ENCODE measurements at regions not wholly inside any gene's neighbourhood (a gene's known extent, or its start where the extent isn't known, plus 50 kb on each side); places are given as distances from the start of the nearest gene placed in this dataset.

DNA sequence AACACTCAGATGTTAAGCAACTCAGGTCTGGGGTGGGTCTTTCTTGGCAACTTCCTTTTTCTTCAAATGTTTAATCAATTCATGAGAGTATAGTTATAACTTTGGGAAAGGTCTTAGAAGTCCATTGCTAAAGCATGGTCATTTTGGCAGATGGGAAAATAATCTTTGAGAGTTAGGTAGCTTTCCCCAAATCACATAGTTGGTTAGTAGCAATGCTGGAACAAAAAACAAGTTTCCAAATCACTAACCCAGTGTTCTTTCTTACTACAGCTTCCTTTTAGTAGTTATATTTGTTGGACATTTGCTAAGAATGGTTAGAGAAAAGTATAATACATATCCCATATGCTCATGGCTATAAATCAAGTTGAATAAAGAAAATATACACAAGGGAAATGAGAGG, 185.2 kb upstream of the SLC14A2 start:
- DNase-seq (ENCODE audit: low read depth), result no peak

DNA sequence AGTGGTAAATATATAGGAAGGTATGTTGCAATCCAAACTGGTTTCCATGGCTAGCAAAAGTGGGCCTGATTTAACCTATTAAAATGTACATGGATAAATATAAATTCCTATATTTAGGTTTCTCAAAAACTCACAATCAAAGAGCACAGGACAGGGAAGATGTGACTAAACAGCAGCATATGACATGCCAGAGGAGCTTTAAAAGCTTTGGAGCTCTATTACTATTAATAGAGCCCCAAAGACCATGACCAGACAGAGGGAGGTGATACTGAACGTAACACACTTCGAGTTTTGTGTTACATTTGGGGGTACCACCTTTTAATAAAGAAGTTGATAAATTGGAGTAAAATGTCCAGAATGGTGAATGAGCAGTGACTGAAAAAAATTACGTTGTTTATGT, 179.5 kb upstream of the SLC14A2 start:
- no peak for DNase-seq (ENCODE audit: low read depth)

DNA sequence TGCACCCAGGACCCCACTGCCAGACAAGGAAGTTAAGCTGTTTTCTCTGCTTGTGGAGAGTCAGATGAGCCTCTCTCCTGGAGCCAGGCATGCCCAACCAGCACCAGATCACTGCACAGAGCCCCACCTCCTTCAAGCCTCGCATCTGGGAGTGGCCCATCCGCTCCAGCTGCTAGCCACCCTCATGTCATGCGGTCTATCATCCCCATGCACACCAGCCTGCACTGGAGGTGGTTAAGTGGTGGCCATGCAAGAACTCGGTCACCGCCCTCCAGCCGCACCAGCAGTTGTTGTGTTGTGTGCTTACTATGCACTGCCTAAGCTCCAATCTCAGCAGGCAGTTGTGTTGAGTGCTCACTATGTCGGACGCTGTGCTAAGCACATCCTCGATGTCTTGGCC, 177.9 kb upstream of the SLC14A2 start:
- no peak for DNase-seq (ENCODE audit: low read depth)

DNA sequence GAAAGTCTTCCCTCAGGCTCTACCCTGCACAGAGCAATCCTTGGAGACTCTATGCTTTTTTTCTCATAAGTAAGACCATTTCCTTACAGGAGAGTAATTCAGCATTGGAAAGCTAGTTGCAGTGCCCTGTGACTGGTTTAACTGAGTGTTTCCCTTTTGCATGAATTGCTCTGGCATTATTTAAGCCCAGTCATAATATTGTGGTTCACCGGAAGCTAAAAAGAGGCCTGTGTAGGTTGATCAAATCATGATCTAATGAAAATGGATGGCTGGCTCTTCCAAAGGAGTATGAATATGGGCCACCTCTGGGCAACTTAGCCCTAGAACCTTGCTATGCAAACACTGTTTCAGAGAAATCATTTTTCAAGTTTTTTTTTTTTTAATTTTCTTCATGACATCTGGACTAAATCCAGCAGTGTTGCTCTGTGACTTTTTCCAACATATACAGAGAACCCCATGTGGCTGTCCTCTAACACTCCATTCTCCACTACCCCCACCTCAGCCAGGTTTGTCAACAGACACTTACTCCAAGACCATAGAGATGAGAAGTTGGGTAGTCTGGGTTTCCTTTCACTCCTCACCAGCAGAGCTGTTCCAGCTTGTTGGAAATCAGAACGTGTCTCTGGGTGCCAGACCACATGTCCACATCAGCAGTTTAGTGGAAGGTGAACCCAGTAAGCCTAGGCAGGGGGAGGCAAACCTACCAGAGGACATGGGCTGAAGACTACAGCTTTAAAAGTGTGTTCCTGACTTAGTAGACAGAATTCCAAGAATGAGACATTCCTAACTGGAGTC, 175.2 kb upstream of the SLC14A2 start:
- DNase-seq (ENCODE audit: low read depth), result no peak

DNA sequence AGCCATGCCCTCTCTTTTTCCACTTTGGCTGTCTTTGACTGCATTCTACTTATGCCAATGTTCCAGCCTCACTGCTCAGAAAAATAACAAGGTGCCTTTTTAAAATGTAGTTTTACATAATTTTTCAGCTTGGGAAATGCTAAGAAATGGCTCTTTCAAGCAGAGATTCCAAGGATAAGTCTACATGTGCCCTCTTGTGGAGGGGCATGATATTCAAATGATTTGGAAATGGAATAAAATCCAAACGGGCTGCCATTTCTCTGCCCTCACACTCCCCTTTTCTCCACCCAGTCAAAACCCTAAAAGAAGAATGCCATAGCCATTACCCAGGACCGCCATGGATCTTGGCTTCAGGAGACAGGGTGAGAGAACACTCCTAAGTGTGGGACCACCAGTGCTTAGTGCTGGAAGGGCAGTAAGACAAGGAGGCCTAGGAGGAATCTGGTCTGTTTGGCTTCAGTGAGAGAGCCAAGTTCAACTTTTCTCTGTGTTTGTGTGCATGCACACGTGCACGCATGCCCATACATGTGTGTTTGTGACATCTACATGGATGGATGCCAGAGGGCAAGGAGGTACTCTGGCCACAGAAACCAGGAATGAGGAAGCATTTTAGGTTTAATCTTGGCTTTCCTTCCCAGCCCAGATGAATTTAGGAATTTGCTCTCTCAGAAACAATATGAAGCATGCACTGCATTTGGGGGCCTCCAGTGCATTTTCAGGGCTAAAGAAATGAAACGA, 174.0 kb upstream of the SLC14A2 start:
- DNase-seq (ENCODE audit: low read depth), result no peak

DNA sequence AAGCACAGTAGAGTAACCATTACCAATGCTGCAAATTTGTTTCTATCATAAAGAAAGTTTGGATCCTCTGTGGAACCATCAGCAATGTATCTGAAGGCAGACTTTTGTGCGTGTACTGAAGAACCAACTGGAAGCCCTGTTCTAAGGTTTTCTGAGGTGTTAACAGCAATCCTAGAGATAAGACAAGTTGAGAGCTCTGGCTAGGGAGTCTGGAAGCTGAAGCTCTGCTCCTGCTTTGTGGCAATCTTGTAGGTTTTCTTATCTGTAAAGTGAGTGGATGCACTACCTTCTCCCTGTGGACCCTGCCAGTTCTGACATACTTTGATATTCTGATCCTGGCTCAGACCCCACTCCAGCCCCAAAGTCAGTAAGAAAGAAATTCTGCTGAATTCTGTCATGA, 171.2 kb upstream of the SLC14A2 start:
- no peak for DNase-seq (ENCODE audit: low read depth)

DNA sequence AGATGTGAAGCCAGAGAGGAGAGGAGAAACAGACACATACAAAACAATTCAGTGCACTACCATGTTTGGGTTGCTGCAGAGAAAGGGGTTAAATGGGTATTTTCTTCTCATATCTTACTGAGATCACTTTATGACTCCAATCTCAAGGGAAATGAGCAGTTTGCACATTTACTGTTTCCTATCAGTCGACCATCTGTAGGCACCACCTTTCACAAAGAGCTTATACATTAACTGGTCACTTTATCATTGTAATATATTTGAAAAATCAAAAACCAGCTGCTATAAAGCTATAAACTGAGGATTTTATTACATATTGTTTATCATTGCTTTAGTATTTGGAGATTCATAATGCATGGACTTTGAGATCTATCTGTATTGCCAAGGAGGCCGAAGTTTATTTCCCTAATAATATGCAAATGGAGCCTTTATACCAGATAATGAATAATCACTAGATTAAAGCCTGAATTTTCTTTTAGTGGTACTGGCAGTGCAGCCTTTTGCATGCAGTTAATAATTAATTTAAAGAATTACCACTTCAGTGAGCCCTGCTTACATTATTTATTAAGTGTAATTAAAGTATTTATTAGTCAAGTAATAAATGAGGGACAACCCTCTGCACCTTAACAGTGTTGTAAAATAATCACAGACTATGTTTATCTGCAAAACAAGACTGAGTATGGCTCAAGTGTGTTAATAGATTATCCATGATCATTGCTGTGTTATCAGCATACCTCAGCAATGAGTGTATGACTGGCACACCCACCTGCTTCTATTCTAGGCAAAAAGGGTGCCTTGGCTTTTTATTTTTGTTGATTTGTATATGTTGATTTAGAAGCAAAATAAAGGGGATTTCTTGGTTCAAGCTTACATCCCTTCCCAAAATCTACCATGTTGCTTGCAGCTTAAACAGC, 167.7 kb upstream of the SLC14A2 start:
- DNase-seq (ENCODE audit: low read depth), result no peak

DNA sequence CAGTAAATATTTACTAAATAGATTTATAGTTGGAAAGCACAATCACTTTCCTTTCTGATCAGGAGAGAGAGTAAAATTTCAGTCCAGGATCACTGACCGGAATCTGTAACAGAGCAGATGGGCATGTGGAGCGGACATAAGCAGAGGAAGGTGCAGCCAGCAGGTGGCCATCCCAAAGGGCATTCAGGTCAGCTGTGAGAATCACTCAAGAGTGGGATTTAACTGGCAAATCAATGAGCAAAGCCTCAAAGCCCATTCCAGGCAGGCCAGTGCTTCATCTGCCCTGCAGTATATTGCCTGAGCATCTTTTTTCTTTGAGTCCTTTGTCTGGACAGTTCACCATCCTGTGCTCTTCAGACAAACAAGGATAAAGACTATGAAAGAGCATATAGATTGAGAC, 166.4 kb upstream of the SLC14A2 start:
- DNase-seq (ENCODE audit: low read depth), result no peak

DNA sequence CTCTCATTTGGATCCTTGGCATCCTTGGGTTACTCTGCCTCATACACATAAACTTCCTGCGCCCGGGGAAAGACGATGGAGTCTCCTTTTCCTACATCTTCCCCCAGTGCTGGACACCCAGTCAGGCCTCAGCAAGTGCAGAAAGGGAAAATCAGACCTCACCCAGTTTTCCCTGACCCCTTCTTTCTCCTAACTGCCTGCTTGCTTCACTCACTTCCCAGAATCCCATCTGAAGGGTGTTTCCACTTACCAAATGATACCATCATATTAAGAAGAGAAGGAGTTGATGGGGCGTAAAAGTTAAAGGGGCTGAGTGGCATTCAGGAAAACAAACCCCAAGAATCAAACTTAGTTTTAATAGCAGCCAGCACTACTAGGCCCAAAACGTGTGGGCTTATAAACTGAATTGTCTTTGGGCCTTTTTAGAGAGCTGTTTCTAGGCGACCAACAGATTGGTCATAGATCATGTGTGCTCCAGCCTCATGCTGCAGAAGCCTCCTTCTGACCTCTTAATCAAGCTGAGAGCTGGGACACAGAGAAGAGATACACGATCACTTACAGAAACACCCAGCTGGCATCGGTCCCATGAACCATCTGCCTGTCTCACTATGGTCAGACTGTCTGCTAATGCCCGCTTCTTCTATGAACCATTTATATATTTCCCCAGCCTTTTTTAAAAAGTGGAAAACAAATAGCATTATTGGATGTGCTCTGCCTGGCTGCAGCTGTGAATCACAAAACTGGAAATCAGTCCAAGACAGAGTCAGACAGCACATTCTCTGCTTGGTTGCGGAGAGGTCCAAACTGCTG, 165.7 kb upstream of the SLC14A2 start:
- no peak for DNase-seq (ENCODE audit: low read depth)

DNA sequence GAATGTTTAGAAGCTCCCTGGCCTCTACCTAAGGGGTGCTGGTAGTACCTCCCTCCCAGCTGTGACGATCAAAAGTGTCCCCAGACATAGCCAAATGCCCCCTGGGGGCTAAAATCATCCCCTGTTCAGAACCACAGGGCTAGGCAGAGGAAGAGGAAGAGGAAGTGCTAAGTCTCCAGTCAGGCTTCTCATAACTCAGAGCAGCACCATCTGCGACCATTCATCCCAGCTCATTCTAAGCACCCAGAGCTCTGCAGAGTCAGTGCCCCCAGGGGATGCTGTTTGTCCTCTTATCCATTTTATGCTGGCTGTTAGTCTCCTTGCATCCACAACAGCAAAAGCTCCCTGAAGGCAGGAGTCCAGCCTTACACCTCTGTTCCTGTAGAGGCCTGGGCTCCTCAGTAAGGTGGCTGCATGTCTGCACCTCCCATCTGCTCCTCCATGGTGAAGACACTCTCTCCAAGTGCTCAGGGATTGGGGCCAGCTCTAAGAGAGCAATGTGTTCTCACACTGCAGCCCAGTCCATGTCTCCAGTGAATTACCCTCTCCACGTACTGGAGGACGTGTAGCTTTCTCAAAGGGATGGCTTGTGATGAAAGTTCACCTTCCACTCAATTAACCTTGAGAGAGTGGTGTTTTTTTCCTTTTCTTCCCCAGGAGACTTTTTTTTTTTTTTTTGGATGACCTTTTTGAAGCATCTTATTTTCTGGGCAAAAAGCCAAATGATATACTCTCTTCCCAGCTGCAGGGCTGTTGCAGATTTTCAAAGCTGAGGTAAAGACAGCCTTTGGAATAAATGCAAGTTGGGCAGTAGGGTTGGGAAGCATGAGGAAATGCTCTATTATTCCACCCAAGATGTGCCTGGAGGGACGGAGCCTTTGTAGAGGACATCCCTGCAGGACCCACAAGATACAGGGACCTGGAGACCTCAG, 158.9 kb upstream of the SLC14A2 start:
- no peak for DNase-seq (ENCODE audit: low read depth)

DNA sequence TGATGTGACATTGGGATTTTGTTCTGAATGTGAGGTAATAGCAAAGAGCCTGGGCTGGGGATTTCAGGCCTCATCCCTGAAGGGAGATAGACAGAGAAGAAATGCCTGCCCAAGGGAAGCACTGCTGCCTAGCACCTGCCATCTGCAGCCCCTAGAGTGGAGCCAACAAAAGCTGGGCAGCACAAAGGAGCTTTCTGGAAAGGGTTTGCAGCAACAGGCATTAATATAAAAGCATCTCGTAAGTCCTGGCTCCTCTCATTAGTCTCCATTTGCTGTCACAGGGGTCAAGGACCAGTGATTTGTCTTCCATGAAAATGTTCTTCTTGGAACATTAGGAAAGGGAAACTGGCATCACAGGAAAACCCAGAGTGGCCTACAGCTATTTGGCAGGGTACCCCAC, 157.2 kb upstream of the SLC14A2 start:
- DNase-seq (ENCODE audit: low read depth), result no peak

DNA sequence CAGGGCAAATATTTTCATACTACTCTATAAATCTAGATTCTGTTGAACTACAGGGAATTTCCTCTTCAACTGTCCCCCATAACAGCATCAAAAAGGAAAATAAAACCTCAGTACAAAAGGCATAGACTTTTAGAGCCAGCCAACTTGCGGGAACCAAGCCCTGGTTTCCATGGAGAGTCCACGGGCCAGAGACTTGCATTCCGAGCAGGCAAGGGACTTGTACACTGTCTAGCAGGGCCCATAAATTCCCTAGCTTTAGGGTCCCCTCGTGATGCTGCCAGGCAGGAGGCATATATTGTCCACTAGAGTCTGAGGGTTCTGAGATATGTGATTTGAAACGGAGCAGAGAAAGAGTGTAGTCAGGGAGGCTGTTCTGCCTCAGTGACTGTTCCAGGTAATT, 153.1 kb upstream of the SLC14A2 start:
- DNase-seq (ENCODE audit: low read depth), result no peak

DNA sequence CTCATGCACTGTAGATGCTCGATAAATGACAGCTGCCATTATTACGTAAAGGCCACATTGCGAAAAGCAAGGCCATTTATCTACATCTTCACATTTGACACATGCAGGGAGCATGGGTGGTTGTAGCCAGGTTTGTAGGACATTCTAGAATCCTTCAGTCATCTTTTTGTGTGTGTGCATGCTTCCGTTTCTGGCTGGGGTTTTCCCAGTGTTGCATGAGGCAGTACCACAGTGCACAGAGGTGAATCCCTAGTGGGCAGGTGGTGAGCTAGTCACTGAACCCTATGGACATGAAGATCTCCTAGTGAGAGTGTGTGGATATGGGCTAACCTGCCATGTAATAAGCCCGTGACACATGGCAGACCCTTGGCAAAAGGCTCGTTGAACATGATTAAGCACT, 151.8 kb upstream of the SLC14A2 start:
- no peak for DNase-seq (ENCODE audit: low read depth)

DNA sequence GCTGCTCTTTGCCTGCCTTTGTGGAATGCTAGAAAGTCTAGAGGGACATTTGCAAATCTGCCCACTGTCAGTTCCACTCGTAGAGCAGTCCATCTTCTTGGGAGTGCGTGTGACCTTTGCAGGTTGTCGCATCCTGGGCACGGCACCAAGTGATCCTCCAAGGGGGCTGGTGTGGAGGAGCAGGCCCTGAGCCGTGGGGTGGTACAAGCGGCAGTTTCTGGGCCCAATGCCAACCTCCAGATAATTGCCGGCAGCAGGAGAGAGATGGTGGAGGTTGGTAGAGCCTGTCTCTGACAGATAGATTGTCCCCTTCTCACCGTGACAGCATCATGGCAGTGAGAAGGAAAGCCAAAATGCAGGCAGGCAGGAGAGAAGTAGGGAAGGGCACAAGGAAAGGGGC, 150.7 kb upstream of the SLC14A2 start:
- no peak for DNase-seq (ENCODE audit: low read depth)

DNA sequence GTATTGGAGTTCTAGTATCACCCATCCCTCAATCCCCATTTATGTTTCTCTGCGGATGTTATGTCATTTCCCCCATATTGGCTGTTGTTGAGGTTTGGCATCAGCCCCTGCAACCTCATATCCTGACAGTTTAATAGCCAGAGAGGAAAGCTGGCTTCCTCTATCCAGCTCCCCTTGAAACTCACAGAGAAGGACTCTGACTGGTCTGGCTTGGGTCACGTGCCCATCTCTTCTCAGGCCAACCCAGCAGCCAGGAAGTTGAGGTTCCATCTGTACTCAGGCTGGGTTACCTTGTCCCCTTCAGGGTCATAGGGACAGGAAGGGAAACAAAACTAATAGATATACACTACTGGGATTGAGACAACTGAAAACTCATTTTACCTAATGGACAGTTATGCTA, 148.0 kb upstream of the SLC14A2 start:
- no peak for DNase-seq (ENCODE audit: low read depth)

DNA sequence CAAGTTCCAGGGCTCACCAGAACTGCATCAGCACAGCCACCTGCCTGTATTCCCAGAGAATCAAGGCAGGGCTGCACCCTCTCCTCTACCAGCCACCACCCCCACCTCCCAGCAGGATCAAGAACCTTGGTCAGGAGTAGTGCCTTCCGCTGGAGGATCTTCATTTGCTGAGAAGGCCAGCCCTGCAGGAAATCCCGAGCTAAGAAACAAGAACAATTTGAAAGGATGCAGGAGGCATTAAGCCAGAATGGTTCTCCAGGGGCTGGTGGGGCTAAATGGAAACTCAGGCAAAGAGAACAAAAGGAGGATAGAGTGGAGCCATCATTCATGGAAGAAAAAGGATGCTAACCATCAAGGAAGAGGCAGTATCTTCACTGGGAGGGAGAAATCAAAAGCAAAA, 147.3 kb upstream of the SLC14A2 start:
- DNase-seq (ENCODE audit: low read depth), result no peak

DNA sequence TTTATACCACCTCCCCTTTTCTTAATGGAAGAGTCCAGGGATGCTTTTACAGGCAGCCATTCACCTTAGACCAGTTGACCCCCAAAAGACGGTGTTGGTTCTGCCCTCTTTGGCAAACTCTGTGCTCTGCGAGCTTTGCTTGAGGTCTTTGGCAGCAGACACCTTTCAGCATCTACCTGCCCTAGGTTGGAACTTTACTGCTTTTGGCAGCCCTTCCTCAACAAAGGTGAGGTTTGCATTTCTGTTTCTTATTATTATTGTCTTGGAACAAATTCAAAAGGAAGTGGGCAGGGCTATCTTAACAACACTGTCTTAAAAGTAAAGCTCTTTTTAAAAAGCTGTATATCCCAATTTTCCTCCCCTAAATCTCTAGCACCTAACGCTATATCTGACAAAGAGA, 136.4 kb upstream of the SLC14A2 start:
- no peak for DNase-seq (ENCODE audit: low read depth)

DNA sequence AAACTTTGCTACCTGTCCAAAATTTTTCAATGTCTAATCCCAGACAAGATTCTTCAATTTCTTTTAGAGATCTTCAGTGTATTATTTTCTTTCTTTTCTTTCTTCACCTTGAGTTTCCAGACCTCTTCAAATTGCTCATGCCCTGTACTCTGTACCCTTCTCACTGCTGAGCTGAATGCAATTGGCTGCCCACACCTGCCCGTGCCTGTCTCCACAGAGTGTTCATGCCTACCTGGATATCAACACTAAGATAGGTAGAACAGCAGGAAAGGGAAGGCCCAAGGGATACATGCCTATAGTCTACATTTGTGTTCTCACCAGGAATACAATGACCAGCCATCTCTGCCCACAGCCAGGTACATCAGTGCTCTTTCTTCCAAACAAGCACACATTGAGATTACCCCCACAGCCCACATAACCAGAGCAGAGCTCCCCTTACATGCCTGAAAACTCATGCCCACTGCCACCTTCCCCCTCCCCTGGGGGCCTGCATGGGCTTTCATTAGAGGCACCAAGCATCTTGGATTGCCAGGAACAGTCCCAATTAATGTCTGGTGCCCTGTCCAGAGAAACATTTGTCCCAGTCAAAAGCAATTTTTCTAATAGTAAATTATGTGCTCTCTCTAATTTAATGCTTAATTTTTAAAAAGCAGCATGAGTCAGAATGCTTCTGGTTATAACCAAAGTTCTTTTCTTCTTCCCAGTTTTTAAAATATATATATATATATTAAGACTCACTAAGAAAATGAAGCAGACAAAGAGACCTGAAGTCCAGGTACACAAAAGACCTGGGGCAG, 134.9 kb upstream of the SLC14A2 start:
- DNase-seq (ENCODE audit: low read depth), result no peak

DNA sequence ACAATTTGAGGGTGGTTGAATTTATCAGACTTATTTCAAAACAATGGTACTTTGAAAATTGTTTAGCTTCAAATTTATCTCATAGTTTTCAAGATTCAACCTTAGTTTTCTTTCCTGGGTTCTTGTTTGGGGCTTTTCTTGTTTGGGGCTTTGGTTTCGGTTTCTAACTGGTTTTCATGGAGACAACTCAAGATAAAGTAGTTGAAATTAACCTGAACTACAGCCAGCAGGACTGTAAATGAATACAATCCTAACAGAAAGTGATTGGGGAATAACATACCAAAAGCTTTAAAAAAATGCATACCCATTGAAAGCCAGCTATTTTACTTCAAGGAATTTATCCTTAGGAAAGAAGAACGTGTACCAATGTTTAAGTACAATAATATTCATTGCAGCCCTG, 133.5 kb upstream of the SLC14A2 start:
- DNase-seq (ENCODE audit: low read depth), result no peak

DNA sequence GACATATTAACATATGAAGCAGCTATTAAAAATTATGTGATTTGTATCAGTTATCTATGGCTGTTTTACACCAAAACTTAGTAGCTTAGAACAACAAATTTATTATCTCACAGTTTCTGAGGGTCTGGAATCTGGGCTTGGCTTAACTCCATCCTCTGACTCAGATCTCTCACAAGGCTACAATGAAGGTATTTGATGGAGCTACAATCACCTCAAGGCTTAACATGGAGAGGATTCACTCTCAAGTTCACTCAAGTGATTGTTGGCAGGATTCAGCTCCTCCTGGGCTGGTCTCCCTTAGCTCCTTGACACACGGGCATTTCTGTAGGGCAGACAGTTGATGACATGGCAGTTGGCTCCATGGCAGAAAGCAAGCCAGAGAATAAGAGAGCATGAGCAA, 133.0 kb upstream of the SLC14A2 start:
- no peak for DNase-seq (ENCODE audit: low read depth)
